ENCODE measurements at regions not wholly inside any gene's neighbourhood (a gene's known extent, or its start where the extent isn't known, plus 50 kb on each side); places are given as distances from the start of the nearest gene placed in this dataset.
"Not testable (repeated sequence)": the region's sequence is repeated elsewhere in the genome, so short reads cannot be mapped to it uniquely, and the experiment has no call there.

DNA sequence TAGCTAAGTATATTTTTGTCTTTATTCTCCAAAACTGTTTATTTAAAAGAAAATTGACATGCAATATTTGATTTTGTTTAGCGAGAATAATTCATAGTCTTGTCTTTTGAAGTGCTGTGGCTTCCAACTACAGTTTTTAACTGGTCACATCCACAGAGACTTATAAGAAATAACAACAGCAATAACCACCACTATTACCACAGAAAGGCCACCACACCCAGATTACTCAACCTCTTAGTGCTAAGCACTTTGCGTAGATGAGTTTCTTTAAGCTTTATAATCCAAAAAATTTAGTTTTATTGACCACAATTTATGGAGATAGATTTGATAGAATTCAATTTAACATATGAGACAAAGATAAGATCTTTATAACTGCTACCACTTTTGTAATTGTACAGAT, 468.4 kb upstream of the UBE2E2 start:
- no peak overlapping the region for H3K27ac ChIP-seq (ENCODE audit: extremely low read depth, low read depth, low read length)
- POLR2A ChIA-PET, result no interaction called here
- no peaks in the 10 kb centered on the region for H3K36me3 ChIP-seq (ENCODE audit: control insufficient read depth in 2 of 2, insufficient read depth in 1 of 2, low read length in 2 of 2)
- no peak for TF ChIP-seq ZBTB7A (tag by site-specific recombination; IDR thresholded peaks at IDR 0.05; ENCODE audit: low read depth)
- TF ChIP-seq, protein P1, sequence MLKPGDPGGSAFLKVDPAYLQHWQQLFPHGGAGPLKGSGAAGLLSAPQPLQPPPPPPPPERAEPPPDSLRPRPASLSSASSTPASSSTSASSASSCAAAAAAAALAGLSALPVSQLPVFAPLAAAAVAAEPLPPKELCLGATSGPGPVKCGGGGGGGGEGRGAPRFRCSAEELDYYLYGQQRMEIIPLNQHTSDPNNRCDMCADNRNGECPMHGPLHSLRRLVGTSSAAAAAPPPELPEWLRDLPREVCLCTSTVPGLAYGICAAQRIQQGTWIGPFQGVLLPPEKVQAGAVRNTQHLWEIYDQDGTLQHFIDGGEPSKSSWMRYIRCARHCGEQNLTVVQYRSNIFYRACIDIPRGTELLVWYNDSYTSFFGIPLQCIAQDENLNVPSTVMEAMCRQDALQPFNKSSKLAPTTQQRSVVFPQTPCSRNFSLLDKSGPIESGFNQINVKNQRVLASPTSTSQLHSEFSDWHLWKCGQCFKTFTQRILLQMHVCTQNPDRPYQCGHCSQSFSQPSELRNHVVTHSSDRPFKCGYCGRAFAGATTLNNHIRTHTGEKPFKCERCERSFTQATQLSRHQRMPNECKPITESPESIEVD (tag by site-specific recombination; IDR thresholded peaks at IDR 0.05), result peak; percentile 28; the same call in 1 of the 2 replicates
- no peak overlapping the region for H3K4me3 ChIP-seq (ENCODE audit: low read depth, low read length)
- no peaks in the 10 kb centered on the region for H3K9me3 ChIP-seq (ENCODE audit: control insufficient read depth, insufficient read depth, low read depth, low read length)
- no peaks in the 10 kb centered on the region for H3K4me1 ChIP-seq (ENCODE audit: control insufficient read depth, insufficient read depth, low read length)
- CTCF ChIA-PET, result interaction anchor here (0.6 kb wide), 1 partner anchor 226 kb away, joined by 4 read pairs; no protein-coding TSS in a partner anchor

DNA sequence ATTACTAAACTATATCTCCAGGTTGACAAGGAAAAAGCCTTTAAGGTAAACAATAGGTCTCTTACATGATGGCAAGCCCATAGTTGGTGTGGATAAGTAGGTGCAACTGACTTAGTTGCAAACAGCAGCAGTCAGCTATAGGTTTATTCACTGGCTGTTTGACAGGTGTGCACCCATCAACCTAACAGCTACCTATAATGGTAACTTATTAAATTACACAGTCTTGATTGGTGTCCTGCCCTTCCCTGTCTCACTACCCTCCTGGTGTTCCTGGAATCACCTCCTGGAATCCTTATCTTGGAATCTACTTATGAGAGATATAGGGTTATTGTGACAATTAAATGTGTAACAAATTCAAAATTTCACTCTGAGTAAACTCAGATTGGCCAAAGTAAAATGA, 467.8 kb upstream of the UBE2E2 start:
- H3K4me1 ChIP-seq (ENCODE audit: control insufficient read depth, insufficient read depth, low read length), result no peaks in the 10 kb centered on the region
- H3K4me3 ChIP-seq (ENCODE audit: low read depth, low read length), result no peak overlapping the region
- no peaks in the 10 kb centered on the region for H3K9me3 ChIP-seq (ENCODE audit: control insufficient read depth, insufficient read depth, low read depth, low read length)
- H3K36me3 ChIP-seq (ENCODE audit: control insufficient read depth in 2 of 2, insufficient read depth in 1 of 2, low read length in 2 of 2), result no peaks in the 10 kb centered on the region
- POLR2A ChIA-PET, result no interaction called here
- TF ChIP-seq, protein P2, sequence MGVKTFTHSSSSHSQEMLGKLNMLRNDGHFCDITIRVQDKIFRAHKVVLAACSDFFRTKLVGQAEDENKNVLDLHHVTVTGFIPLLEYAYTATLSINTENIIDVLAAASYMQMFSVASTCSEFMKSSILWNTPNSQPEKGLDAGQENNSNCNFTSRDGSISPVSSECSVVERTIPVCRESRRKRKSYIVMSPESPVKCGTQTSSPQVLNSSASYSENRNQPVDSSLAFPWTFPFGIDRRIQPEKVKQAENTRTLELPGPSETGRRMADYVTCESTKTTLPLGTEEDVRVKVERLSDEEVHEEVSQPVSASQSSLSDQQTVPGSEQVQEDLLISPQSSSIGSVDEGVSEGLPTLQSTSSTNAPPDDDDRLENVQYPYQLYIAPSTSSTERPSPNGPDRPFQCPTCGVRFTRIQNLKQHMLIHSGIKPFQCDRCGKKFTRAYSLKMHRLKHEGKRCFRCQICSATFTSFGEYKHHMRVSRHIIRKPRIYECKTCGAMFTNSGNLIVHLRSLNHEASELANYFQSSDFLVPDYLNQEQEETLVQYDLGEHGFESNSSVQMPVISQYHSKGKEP (tag by site-specific recombination; IDR thresholded peaks at IDR 0.05), result no peak
- TF ChIP-seq KLF8 (tag by site-specific recombination; IDR thresholded peaks at IDR 0.05) (no peak), SP7 (tag by site-specific recombination; IDR thresholded peaks at IDR 0.05) (no peak), ZNF660 (tag by site-specific recombination; IDR thresholded peaks at IDR 0.05) (no peak), ZNF248 (tag by site-specific recombination; IDR thresholded peaks at IDR 0.05) (no peak), ZNF423 (tag by site-specific recombination; IDR thresholded peaks at IDR 0.05) (no peak), ZNF112 (tag by site-specific recombination; IDR thresholded peaks at IDR 0.05) (no peak), ZNF473 (tag by site-specific recombination; IDR thresholded peaks at IDR 0.05) (no peak), ZSCAN16 (tag by site-specific recombination; IDR thresholded peaks at IDR 0.05) (no peak), ZNF561 (tag by site-specific recombination; IDR thresholded peaks at IDR 0.05; ENCODE audit: borderline replicate concordance) (no peak), ZNF221 (tag by site-specific recombination; IDR thresholded peaks at IDR 0.05; ENCODE audit: borderline replicate concordance) (no peak)
- TF ChIP-seq, protein P1 (tag by site-specific recombination; IDR thresholded peaks at IDR 0.05), result no peak
- TF ChIP-seq, protein P3, sequence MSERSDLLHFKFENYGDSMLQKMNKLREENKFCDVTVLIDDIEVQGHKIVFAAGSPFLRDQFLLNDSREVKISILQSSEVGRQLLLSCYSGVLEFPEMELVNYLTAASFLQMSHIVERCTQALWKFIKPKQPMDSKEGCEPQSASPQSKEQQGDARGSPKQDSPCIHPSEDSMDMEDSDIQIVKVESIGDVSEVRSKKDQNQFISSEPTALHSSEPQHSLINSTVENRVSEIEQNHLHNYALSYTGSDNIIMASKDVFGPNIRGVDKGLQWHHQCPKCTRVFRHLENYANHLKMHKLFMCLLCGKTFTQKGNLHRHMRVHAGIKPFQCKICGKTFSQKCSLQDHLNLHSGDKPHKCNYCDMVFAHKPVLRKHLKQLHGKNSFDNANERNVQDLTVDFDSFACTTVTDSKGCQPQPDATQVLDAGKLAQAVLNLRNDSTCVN (tag by site-specific recombination; optimal IDR thresholded peaks at IDR 0.05), result no peak
- no peak overlapping the region for H3K27ac ChIP-seq (ENCODE audit: extremely low read depth, low read depth, low read length)
- CTCF ChIA-PET, result no interaction called here

DNA sequence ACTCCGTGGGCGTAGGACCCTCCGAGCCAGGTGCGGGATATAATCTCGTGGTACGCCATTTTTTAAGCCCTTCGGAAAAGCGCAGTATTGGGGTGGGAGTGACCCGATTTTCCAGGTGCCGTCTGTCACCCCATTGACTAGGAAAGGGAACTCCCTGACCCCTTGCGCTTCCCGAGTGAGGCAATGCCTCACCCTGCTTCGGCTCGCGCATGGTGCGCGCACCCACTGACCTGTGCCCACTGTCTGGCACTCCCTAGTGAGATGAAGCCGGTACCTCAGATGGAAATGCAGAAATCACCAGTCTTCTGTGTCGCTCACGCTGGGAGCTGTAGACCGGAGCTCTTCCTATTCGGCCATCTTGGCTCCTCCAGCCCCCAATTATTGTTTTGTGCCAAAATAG, 459.7 kb upstream of the UBE2E2 start:
- H3K36me3 ChIP-seq (ENCODE audit: control insufficient read depth in 2 of 2, insufficient read depth in 1 of 2, low read length in 2 of 2); H3K9me3 ChIP-seq (ENCODE audit: control insufficient read depth, insufficient read depth, low read depth, low read length); H3K27ac ChIP-seq (ENCODE audit: extremely low read depth, low read depth, low read length); POLR2A ChIA-PET; H3K4me3 ChIP-seq (ENCODE audit: low read depth, low read length); CTCF ChIA-PET; H3K4me1 ChIP-seq (ENCODE audit: control insufficient read depth, insufficient read depth, low read length): not testable (repeated sequence)

Measured in HEK293 (cell line).